Glutamatergic neuron (in vitro differentiated cells): ENCODE measurements at regions not wholly inside any gene's neighbourhood (a gene's known extent, or its start where the extent isn't known, plus 50 kb on each side); places are given as distances from the start of the nearest gene placed in this dataset.
"Not testable (repeated sequence)": the region's sequence is repeated elsewhere in the genome, so short reads cannot be mapped to it uniquely, and the experiment has no call there.

Experiments used
- DNase-seq: peaks from one replicate; pipeline ENCODE4 v3.0.0; 2022
- H3K27ac Mint-ChIP-seq: one replicate; pipeline ENCODE4 v1.8.0; 2020; ENCODE audit warnings: mild to moderate bottlenecking, mixed read lengths, inconsistent platforms; ENCODE audit not compliant: unreplicated experiment
- H3K27me3 Mint-ChIP-seq: one replicate; pipeline ENCODE4 v1.8.0; 2020; ENCODE audit warnings: mild to moderate bottlenecking, moderate library complexity, mixed read lengths, inconsistent platforms; ENCODE audit not compliant: unreplicated experiment
- H3K36me3 Mint-ChIP-seq: one replicate; pipeline ENCODE4 v1.8.0; 2020; ENCODE audit warnings: mild to moderate bottlenecking, mixed read lengths, inconsistent platforms; ENCODE audit not compliant: unreplicated experiment
- H3K4me1 Mint-ChIP-seq: one replicate; pipeline ENCODE4 v1.8.0; 2020; ENCODE audit warnings: mild to moderate bottlenecking, low read depth, mixed read lengths, inconsistent platforms; ENCODE audit not compliant: unreplicated experiment
- H3K4me3 Mint-ChIP-seq: one replicate; pipeline ENCODE4 v1.8.0; 2020; ENCODE audit warnings: mild to moderate bottlenecking, mixed read lengths, inconsistent platforms; ENCODE audit not compliant: unreplicated experiment
- H3K9me3 Mint-ChIP-seq: one replicate; pipeline ENCODE4 v1.8.0; 2020; ENCODE audit warnings: mild to moderate bottlenecking, moderate library complexity, mixed read lengths, inconsistent platforms; ENCODE audit not compliant: unreplicated experiment
- CTCF ChIP-seq: fragments of 200-600 bp; sonication (generic); IDR thresholded peaks from one replicate; pipeline ENCODE4 v1.5.0; 2021; ENCODE audit not compliant: partially characterized antibody, unreplicated experiment

GRCh38 chr21:20031807-20032206, 966.4 kb upstream of the NCAM2 start:
- no peaks in the 10 kb centered on the region for H3K36me3 Mint-ChIP-seq
- peaks cover 1% of the 10 kb centered on the region for H3K27me3 Mint-ChIP-seq

GRCh38 chr21:20040768-20041167, 957.4 kb upstream of the NCAM2 start:
- H3K27me3 Mint-ChIP-seq, result no peaks in the 10 kb centered on the region
- H3K36me3 Mint-ChIP-seq, result no peaks in the 10 kb centered on the region
- H3K4me1 Mint-ChIP-seq, result no peaks in the 10 kb centered on the region
- DNase-seq, result no peak
- H3K4me3 Mint-ChIP-seq, result no peak overlapping the region
- H3K27ac Mint-ChIP-seq, result no peak overlapping the region
- peak; percentile 27 for TF ChIP-seq CTCF
- no peaks in the 10 kb centered on the region for H3K9me3 Mint-ChIP-seq

More at GRCh38 chr21:20031807-20032206, 966.4 kb upstream of the NCAM2 start:
- no peaks in the 10 kb centered on the region for H3K9me3 Mint-ChIP-seq
- H3K4me1 Mint-ChIP-seq, result no peaks in the 10 kb centered on the region
- TF ChIP-seq CTCF, result no peak
- H3K27ac Mint-ChIP-seq, result no peak overlapping the region
- DNase-seq, result no peak
- no peak overlapping the region for H3K4me3 Mint-ChIP-seq

- no peak overlapping the region for H3K4me3 Mint-ChIP-seq
Observed at GRCh38 chr21:20045197-20045596, 953.0 kb upstream of the NCAM2 start.

GRCh38 chr21:20048130-20048837, 949.9 kb upstream of the NCAM2 start:
- not testable (repeated sequence) for H3K27ac Mint-ChIP-seq

More at GRCh38 chr21:20045197-20045596, 953.0 kb upstream of the NCAM2 start:
- DNase-seq, result no peak
- no peak overlapping the region for H3K27ac Mint-ChIP-seq
- no peak for TF ChIP-seq CTCF
- H3K4me1 Mint-ChIP-seq, result no peaks in the 10 kb centered on the region
- no peaks in the 10 kb centered on the region for H3K36me3 Mint-ChIP-seq
- no peaks in the 10 kb centered on the region for H3K9me3 Mint-ChIP-seq
- peaks cover 1% of the 10 kb centered on the region for H3K27me3 Mint-ChIP-seq

GRCh38 chr21:20083336-20083735, 914.9 kb upstream of the NCAM2 start:
- no peaks in the 10 kb centered on the region for H3K9me3 Mint-ChIP-seq
- H3K4me3 Mint-ChIP-seq, result no peak overlapping the region
- H3K4me1 Mint-ChIP-seq, result no peaks in the 10 kb centered on the region
- no peak for TF ChIP-seq CTCF
- H3K27ac Mint-ChIP-seq, result no peak overlapping the region
- no peaks in the 10 kb centered on the region for H3K27me3 Mint-ChIP-seq
- no peaks in the 10 kb centered on the region for H3K36me3 Mint-ChIP-seq
- no peak for DNase-seq

More at GRCh38 chr21:20048130-20048837, 949.9 kb upstream of the NCAM2 start:
- not testable (repeated sequence) for H3K9me3 Mint-ChIP-seq, DNase-seq, H3K4me1 Mint-ChIP-seq, H3K36me3 Mint-ChIP-seq, H3K27me3 Mint-ChIP-seq, H3K4me3 Mint-ChIP-seq
